Keratinocyte (primary cell): ENCODE measurements at regions not wholly inside any gene's neighbourhood (a gene's known extent, or its start where the extent isn't known, plus 50 kb on each side); places are given as distances from the start of the nearest gene placed in this dataset.

Source experiments
- DNase-seq: peaks from one replicate; pipeline ENCODE4 v3.0.0-alpha.2; 2011; ENCODE audit warnings: low read depth, missing footprints, low spot score
- FAIRE-seq: peaks from 2 replicates; lab custom pipeline; 2011; peaks lifted over from hg19 to GRCh38; lab: Jason Lieb, UNC
- H2AFZ ChIP-seq: 2 replicates; pipeline ENCODE4 v1.6.0; 2012; ENCODE audit warnings: low read length, control low read depth, inconsistent platforms; ENCODE audit not compliant: control insufficient read depth
- H3K27ac ChIP-seq: 2 replicates; pipeline ENCODE4 v1.5.1; 2011; ENCODE audit warnings: low read length; ENCODE audit not compliant: control insufficient read depth, insufficient read depth
- H3K27me3 ChIP-seq: 3 replicates; pipeline ENCODE4 v1.6.0; 2011; ENCODE audit warnings: low read length; ENCODE audit not compliant: control insufficient read depth, insufficient read depth; ENCODE audit errors: extremely low read depth
- H3K36me3 ChIP-seq, 2 experiments: 2 replicates in 1 of 2; 3 replicates in 1 of 2; pipeline ENCODE4 v1.5.1; 2011; ENCODE audit warnings: low read length in 2 of 2, mild to moderate bottlenecking in 1 of 2; ENCODE audit not compliant: control insufficient read depth in 2 of 2, insufficient read depth in 2 of 2; ENCODE audit errors: extremely low read depth in 1 of 2
- H3K4me1 ChIP-seq: 3 replicates; pipeline ENCODE4 v1.5.1; 2011; ENCODE audit warnings: low read length; ENCODE audit not compliant: control insufficient read depth, insufficient read depth; ENCODE audit errors: extremely low read depth
- H3K4me2 ChIP-seq: 3 replicates; pipeline ENCODE4 v1.6.0; 2011; ENCODE audit warnings: low read depth, low read length; ENCODE audit not compliant: control insufficient read depth, insufficient read depth; ENCODE audit errors: extremely low read depth
- H3K4me3 ChIP-seq, 3 experiments: fragments of 200-600 bp in 1 of 3; sonication (generic) in 1 of 3; 2 replicates in 2 of 3; 3 replicates in 1 of 3; pipeline ENCODE4 v1.5.1; 2011 to 2016; ENCODE audit warnings: low read length in 3 of 3, mild to moderate bottlenecking in 3 of 3, control low read depth in 2 of 3, inconsistent platforms in 1 of 3, low read depth in 1 of 3, mixed read lengths in 1 of 3, mixed run types in 1 of 3, moderate library complexity in 1 of 3; ENCODE audit not compliant: control insufficient read depth in 2 of 3, insufficient read depth in 2 of 3; ENCODE audit errors: extremely low read depth in 1 of 3
- H3K79me2 ChIP-seq: 2 replicates; pipeline ENCODE4 v1.6.0; 2012; ENCODE audit warnings: low read length; ENCODE audit not compliant: control insufficient read depth, insufficient read depth
- H3K9ac ChIP-seq: 3 replicates; pipeline ENCODE4 v1.6.0; 2011; ENCODE audit warnings: low read length; ENCODE audit not compliant: control insufficient read depth, insufficient read depth; ENCODE audit errors: extremely low read depth
- H3K9me1 ChIP-seq: 3 replicates; pipeline ENCODE4 v1.6.0; 2011; ENCODE audit warnings: low read length; ENCODE audit not compliant: control insufficient read depth, insufficient read depth; ENCODE audit errors: extremely low read depth
- H3K9me3 ChIP-seq: 2 replicates; pipeline ENCODE4 v1.5.1; 2012; ENCODE audit warnings: low read depth, low read length; ENCODE audit not compliant: control insufficient read depth
- H4K20me1 ChIP-seq: 3 replicates; pipeline ENCODE4 v1.6.0; 2011; ENCODE audit warnings: low read length; ENCODE audit not compliant: control insufficient read depth, insufficient read depth; ENCODE audit errors: extremely low read depth
- EZH2 ChIP-seq: IDR thresholded peaks from one replicate; pipeline ENCODE4 v1.6.1; 2012; ENCODE audit warnings: inconsistent platforms, mild to moderate bottlenecking, low read length, moderate library complexity
- dilution Hi-C: fragments of 300-500 bp; cut with MboI; formaldehyde crosslinking; loops from one replicate; pipeline ENCODE4 v1.7.0; 2020; ENCODE audit warnings: low sequenced_read_pairs; ENCODE audit not compliant: extremely low pct_ligation_motif_present
- TF ChIP-seq, protein P1 (sequence below), 3 experiments: IDR thresholded peaks in 1 of 3; conservative IDR thresholded peaks in 1 of 3; optimal IDR thresholded peaks in 1 of 3; 2 replicates in 2 of 3; 3 replicates in 1 of 3; pipeline versions ENCODE3 to v1.5.1; 2011; ENCODE audit warnings: low read length in 3 of 3, mild to moderate bottlenecking in 3 of 3, moderate library complexity in 2 of 3, control low read depth in 1 of 3, inconsistent platforms in 1 of 3; ENCODE audit not compliant: insufficient read depth in 2 of 3; ENCODE audit errors: extremely low read depth in 1 of 3

DNA sequence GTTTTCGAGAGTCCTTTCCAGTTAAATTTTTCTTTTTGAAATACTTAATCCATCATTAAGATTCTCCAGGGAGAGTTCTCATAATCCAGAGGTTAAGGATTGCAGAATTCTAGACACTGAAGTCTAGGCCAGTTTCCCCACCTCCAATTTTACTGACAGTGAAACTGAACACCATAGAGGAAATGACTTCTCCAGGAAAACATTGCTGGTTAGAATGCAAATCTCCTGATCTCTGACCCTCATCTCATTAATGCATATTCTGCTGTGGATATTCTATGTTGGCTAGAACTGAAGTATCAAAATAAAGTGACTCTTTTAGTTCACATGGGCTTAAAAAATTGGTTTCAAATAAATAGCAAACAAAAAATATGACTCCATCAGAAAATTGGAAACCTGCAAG lies 105.8 kb upstream of the UGP2 start:
- no peaks in the 10 kb centered on the region for H3K9me1 ChIP-seq
- H3K9me3 ChIP-seq = no peaks in the 10 kb centered on the region
- H3K79me2 ChIP-seq = no peaks in the 10 kb centered on the region
- DNase-seq (no peak), FAIRE-seq (no peak)
- no peaks in the 10 kb centered on the region for H4K20me1 ChIP-seq
- no peak overlapping the region for H3K9ac ChIP-seq
- no peak overlapping the region for H3K4me3 ChIP-seq
- no peak overlapping the region for H3K27ac ChIP-seq
- TF ChIP-seq, protein P1, sequence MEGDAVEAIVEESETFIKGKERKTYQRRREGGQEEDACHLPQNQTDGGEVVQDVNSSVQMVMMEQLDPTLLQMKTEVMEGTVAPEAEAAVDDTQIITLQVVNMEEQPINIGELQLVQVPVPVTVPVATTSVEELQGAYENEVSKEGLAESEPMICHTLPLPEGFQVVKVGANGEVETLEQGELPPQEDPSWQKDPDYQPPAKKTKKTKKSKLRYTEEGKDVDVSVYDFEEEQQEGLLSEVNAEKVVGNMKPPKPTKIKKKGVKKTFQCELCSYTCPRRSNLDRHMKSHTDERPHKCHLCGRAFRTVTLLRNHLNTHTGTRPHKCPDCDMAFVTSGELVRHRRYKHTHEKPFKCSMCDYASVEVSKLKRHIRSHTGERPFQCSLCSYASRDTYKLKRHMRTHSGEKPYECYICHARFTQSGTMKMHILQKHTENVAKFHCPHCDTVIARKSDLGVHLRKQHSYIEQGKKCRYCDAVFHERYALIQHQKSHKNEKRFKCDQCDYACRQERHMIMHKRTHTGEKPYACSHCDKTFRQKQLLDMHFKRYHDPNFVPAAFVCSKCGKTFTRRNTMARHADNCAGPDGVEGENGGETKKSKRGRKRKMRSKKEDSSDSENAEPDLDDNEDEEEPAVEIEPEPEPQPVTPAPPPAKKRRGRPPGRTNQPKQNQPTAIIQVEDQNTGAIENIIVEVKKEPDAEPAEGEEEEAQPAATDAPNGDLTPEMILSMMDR (optimal IDR thresholded peaks at IDR 0.05 in 1 of 3, IDR thresholded peaks at IDR 0.05 in 1 of 3, conservative IDR thresholded peaks at IDR 0.05 in 1 of 3; ENCODE audit: extremely low read depth in 1 of 3, insufficient read depth in 2 of 3, low read length in 3 of 3) = no peak
- no peak for TF ChIP-seq EZH2
- peaks cover 41% of the 10 kb centered on the region for H3K4me1 ChIP-seq
- no peak overlapping the region for H3K4me2 ChIP-seq
- no peaks in the 10 kb centered on the region for H3K27me3 ChIP-seq
- no peaks in the 10 kb centered on the region for H3K36me3 ChIP-seq
- H2AFZ ChIP-seq = no peak overlapping the region
- dilution Hi-C loops = no loop called here

DNA sequence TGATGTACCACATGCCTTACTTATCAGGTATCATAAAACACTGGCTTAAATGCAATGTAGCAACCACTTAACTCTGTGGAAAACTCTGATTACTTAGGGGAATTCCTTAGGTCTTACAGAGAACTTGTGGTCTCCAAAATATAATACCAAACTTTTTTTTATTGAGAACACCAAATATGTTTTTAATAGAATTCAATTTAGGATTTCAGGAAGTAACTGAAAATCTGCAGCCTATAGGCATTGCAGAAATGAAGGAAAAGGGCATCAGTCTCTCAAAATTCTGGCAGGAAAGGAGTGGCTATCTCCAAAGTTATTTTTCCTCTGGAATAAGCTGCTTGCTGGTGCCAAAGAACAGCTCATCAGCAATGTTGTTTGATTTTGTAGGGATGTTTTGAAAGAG lies 105.3 kb upstream of the UGP2 start:
- FAIRE-seq = peak; percentile 26
- H4K20me1 ChIP-seq = no peaks in the 10 kb centered on the region

More for the DNA sequence above, 105.3 kb upstream of the UGP2 start:
- Histone ChIP-seq H3K4me2 (no peak overlapping the region), H3K36me3 (no peaks in the 10 kb centered on the region), H2AFZ (no peak overlapping the region), H3K79me2 (no peaks in the 10 kb centered on the region), H3K9ac (no peak overlapping the region), H3K9me3 (no peaks in the 10 kb centered on the region), H3K9me1 (no peaks in the 10 kb centered on the region), H3K27me3 (no peaks in the 10 kb centered on the region), H3K4me3 (no peak overlapping the region), H3K4me1 (peaks cover 45% of the 10 kb centered on the region), H3K27ac (peak overlapping the region; percentile 96)
- no peak for DNase-seq
- TF ChIP-seq EZH2 = no peak
- TF ChIP-seq, protein P1 (optimal IDR thresholded peaks at IDR 0.05 in 1 of 3, IDR thresholded peaks at IDR 0.05 in 1 of 3, conservative IDR thresholded peaks at IDR 0.05 in 1 of 3; ENCODE audit: extremely low read depth in 1 of 3, insufficient read depth in 2 of 3, low read length in 3 of 3) = no peak
- dilution Hi-C loops = no loop called here
